ENCODE measurements at regions not wholly inside any gene's neighbourhood (a gene's known extent, or its start where the extent isn't known, plus 50 kb on each side); places are given as distances from the start of the nearest gene placed in this dataset.

- TF ChIP-seq POLR2AphosphoS5 (IDR thresholded peaks at IDR 0.05; ENCODE audit: low read depth, low read length) = no peak
- TF ChIP-seq, protein P1, sequence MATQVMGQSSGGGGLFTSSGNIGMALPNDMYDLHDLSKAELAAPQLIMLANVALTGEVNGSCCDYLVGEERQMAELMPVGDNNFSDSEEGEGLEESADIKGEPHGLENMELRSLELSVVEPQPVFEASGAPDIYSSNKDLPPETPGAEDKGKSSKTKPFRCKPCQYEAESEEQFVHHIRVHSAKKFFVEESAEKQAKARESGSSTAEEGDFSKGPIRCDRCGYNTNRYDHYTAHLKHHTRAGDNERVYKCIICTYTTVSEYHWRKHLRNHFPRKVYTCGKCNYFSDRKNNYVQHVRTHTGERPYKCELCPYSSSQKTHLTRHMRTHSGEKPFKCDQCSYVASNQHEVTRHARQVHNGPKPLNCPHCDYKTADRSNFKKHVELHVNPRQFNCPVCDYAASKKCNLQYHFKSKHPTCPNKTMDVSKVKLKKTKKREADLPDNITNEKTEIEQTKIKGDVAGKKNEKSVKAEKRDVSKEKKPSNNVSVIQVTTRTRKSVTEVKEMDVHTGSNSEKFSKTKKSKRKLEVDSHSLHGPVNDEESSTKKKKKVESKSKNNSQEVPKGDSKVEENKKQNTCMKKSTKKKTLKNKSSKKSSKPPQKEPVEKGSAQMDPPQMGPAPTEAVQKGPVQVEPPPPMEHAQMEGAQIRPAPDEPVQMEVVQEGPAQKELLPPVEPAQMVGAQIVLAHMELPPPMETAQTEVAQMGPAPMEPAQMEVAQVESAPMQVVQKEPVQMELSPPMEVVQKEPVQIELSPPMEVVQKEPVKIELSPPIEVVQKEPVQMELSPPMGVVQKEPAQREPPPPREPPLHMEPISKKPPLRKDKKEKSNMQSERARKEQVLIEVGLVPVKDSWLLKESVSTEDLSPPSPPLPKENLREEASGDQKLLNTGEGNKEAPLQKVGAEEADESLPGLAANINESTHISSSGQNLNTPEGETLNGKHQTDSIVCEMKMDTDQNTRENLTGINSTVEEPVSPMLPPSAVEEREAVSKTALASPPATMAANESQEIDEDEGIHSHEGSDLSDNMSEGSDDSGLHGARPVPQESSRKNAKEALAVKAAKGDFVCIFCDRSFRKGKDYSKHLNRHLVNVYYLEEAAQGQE (IDR thresholded peaks at IDR 0.05; ENCODE audit: insufficient read depth in 1 of 2, low read depth in 2 of 2, low read length in 2 of 2) = no peak
- no peak for TF ChIP-seq SIN3A (IDR thresholded peaks at IDR 0.05; ENCODE audit: borderline replicate concordance, insufficient read depth, low read length)
- no peak for TF ChIP-seq TAF1 (IDR thresholded peaks at IDR 0.05; ENCODE audit: borderline replicate concordance, insufficient read depth, low read length)
- no peak for TF ChIP-seq FOXP2 (optimal IDR thresholded peaks at IDR 0.05; ENCODE audit: borderline replicate concordance, extremely low read depth, extremely low read length, insufficient read depth)
Observed at GRCh38 chr2:122061206-122061605, 305.8 kb downstream of the TSN start.

DNA sequence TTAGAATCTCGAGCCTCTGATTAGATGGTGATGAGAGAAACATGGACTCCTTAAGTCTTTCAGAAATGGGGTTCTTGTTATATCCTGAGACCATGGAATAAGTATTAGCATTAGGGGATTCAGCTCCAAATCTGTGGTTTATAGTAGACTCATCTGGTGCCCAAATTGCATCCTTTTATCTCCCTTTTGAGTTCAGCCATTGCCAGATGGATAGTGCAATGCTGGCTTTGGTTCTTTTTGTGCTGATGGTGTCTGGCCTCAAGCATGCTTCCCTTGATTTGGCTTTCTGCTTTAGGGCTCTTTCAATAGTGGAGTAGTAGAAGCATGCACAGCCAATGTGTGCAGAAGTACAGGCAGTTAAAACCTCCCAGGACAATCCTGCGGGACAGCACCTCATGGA is 306.4 kb downstream of the TSN start:
- TF ChIP-seq, protein P1 (IDR thresholded peaks at IDR 0.05; ENCODE audit: insufficient read depth in 1 of 2, low read depth in 2 of 2, low read length in 2 of 2) = no peak
- TF ChIP-seq POLR2AphosphoS5 (IDR thresholded peaks at IDR 0.05; ENCODE audit: low read depth, low read length) (no peak), FOXP2 (optimal IDR thresholded peaks at IDR 0.05; ENCODE audit: borderline replicate concordance, extremely low read depth, extremely low read length, insufficient read depth) (no peak), TAF1 (IDR thresholded peaks at IDR 0.05; ENCODE audit: borderline replicate concordance, insufficient read depth, low read length) (no peak), SIN3A (IDR thresholded peaks at IDR 0.05; ENCODE audit: borderline replicate concordance, insufficient read depth, low read length) (no peak)

DNA sequence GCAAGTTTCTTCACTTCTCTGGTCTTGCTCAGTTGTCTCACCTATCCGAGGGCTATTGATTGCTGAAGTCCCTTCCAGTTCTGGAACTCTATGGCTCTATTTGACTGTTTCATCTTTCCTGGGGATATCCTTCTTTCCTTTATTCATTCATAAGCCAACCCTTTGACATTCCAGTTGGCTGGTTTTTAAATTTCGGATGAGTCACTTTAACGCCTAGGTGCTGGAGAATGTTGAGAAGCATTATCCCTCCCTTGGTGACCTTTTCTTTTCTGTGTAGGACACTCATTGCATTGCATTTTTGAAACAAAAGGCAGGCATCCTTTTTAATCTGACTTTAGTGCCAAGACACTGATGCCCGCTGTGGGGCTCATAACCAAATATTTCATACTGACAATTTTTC is 307.1 kb downstream of the TSN start:
- TF ChIP-seq, protein P1 (IDR thresholded peaks at IDR 0.05; ENCODE audit: insufficient read depth in 1 of 2, low read depth in 2 of 2, low read length in 2 of 2) = no peak
- TF ChIP-seq FOXP2 (optimal IDR thresholded peaks at IDR 0.05; ENCODE audit: borderline replicate concordance, extremely low read depth, extremely low read length, insufficient read depth) (no peak), POLR2AphosphoS5 (IDR thresholded peaks at IDR 0.05; ENCODE audit: low read depth, low read length) (no peak), TAF1 (IDR thresholded peaks at IDR 0.05; ENCODE audit: borderline replicate concordance, insufficient read depth, low read length) (no peak), SIN3A (IDR thresholded peaks at IDR 0.05; ENCODE audit: borderline replicate concordance, insufficient read depth, low read length) (no peak)

- TF ChIP-seq POLR2AphosphoS5 (IDR thresholded peaks at IDR 0.05; ENCODE audit: low read depth, low read length) = no peak
- TF ChIP-seq SIN3A (IDR thresholded peaks at IDR 0.05; ENCODE audit: borderline replicate concordance, insufficient read depth, low read length) = no peak
- TF ChIP-seq, protein P1 (IDR thresholded peaks at IDR 0.05; ENCODE audit: insufficient read depth in 1 of 2, low read depth in 2 of 2, low read length in 2 of 2) = no peak
- TF ChIP-seq TAF1 (IDR thresholded peaks at IDR 0.05; ENCODE audit: borderline replicate concordance, insufficient read depth, low read length) = no peak
- TF ChIP-seq FOXP2 (optimal IDR thresholded peaks at IDR 0.05; ENCODE audit: borderline replicate concordance, extremely low read depth, extremely low read length, insufficient read depth) = no peak
Observed at GRCh38 chr2:122063716-122064115, 308.3 kb downstream of the TSN start.

DNA sequence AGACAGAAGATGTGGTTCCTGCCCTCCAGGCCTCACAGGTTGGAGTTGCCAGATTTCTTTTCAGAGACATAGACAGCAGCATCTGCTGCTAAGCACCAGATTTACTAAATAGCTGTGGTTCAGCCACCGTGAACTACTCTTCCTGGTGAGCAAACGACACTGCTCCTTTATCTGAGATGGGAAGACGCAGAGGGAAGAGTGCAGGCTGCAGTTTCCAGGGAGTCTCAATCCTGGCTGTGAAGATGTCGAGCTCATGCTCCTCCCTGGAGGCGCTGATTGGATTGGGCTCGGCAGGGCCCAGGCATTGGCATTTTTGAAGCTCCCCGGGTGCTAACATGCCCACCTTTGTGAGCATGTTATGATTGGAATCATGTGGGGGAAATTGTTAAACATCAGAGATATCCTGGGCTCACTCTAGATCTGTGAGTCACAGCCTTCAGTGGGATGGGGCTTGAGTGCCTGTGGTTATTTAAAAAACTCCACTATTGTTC is 314.8 kb downstream of the TSN start:
- TF ChIP-seq TAF1 (IDR thresholded peaks at IDR 0.05; ENCODE audit: borderline replicate concordance, insufficient read depth, low read length) (no peak), FOXP2 (optimal IDR thresholded peaks at IDR 0.05; ENCODE audit: borderline replicate concordance, extremely low read depth, extremely low read length, insufficient read depth) (no peak), POLR2AphosphoS5 (IDR thresholded peaks at IDR 0.05; ENCODE audit: low read depth, low read length) (no peak), SIN3A (IDR thresholded peaks at IDR 0.05; ENCODE audit: borderline replicate concordance, insufficient read depth, low read length) (no peak)
- TF ChIP-seq, protein P1 (IDR thresholded peaks at IDR 0.05; ENCODE audit: insufficient read depth in 1 of 2, low read depth in 2 of 2, low read length in 2 of 2) = no peak

Data from PFSK-1 (cell line).